DMS53 treated with DMSO at 0.1 percent for 48 hours (cell line): ENCODE measurements at regions not wholly inside any gene's neighbourhood (a gene's known extent, or its start where the extent isn't known, plus 50 kb on each side); places are given as distances from the start of the nearest gene placed in this dataset.
A peak's percentile ranks its signal among the peaks of the same experiment; 100 is the strongest.

Experiments used
- DNase-seq: peaks from one replicate; lab custom pipeline; 2025; ENCODE audit not compliant: unreplicated experiment; lab: John Stamatoyannopoulos, UW

DNA sequence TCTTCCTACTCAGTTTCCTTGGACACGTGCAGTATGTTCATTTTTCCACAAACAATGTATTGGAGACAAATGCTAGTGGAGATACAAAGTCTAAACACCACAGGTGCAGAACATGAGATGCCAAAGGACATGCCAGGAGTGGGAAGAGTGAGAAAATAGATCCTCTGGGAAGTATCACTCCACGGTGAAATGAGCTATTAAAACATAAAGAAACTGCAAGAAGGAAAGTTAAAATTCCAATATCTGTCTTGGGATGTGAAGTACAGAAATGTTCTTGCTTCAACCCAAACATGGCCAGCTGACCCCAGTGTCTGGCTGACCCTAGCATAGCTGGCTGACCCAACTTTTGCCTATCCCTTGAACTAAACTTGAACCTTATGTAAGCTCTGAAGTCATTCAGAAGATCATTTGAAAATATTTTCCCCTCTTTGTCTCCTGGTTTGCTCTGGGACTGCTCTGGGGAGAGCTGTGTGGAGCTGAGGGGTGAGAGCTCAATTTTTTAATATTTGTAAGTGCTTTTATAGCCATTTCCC, 59.5 kb downstream of the FZD1 start:
- no peak for DNase-seq

- DNase-seq: no peak
Measured at GRCh38 chr7:91324663-91325062, 60.4 kb downstream of the FZD1 start.

DNA sequence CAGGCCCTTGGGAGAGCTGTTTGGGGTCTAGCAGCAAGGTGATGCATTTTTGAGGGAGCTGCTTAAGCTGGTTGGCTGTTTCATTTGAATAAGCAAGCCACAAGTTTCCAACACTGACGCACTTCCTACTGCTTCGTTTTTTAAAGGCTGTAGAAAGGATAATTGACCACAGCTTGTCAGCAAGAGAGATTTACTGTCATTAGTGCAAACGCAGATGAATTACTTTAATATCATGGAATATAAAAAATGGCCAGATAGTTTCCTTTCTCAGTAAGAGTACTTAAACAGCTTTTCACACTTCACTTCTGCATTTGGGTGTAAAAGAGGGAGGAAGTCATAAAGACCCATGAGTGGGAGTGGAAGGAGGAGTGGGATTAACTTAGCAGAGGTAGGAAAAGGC, 61.5 kb downstream of the FZD1 start:
- no peak for DNase-seq

GRCh38 chr7:91326516-91327199, 62.4 kb downstream of the FZD1 start:
- DNase-seq: no peak

DNA sequence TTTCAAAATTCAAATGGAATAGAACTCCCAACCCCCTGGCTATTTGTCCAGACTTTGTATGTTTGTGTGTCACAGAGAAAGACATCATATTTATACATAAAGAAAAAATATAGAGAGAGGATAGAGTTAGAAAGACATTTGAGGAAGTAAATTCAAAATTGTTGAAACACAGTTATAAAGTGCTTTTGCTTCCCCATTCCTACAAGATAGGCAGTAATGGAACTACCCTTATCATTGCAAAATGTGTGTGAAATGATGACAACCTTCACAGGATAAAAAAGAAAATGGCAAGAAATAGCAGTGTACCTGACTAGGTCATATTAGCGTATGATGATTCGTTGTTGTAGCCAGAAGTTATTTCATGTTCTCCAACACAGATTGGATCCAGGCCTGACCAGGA, 63.1 kb downstream of the FZD1 start:
- DNase-seq: no peak

- no peak for DNase-seq
Measured at GRCh38 chr7:91329571-91329970, 65.3 kb downstream of the FZD1 start.

- no peak for DNase-seq
Measured at GRCh38 chr7:91330191-91330808, 66.1 kb downstream of the FZD1 start.

- no peak for DNase-seq
Measured at GRCh38 chr7:91330866-91331265, 66.6 kb downstream of the FZD1 start.

GRCh38 chr7:91336106-91336505, 71.9 kb downstream of the FZD1 start:
- no peak for DNase-seq

GRCh38 chr7:91338226-91339020, 74.2 kb downstream of the FZD1 start:
- no peak for DNase-seq

DNA sequence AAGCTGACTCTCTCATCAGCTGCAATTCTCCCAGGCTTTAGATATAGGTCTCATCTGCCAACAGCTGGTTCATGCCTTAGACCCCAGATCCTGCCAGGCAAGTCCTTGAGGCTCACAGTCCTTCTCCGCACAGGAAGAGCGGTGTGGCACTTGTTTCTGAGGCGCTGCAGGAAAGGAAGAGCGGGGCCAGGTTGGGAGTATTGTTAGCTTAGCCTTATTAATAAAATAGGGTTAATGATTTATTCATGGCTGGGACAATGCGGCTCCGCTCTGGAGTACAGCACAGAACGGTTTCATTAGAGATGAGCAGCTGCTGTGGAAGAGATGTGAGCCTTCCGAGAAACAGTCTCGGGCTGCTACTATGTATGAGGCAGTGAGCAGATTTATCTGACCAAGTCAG, 78.1 kb downstream of the FZD1 start:
- DNase-seq: no peak

DNA sequence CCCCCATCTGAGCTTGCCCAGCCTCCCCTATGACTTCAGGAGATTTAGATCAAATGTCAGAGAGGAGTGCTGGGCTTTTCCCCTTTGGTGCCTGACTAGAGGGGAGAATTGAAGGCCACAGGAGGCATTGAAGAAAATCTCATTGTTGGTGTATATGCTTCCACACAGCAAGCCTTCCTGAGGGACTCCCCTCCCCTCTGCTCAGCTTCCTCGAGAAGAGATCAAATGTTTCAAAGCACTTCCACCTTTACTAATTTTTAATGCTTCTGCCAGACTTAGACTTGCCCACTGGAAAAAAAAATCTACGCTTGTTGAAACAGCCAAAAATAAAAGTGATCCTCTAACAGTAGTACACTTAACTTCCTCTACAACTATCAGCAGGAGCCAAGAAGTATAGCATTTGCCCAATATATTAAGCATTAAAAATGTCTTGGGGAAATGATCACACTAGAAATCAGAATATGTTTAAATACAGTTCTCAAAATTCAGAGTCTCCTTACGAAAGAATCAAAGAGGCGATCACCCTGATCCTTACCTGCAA, 79.3 kb downstream of the FZD1 start:
- DNase-seq: no peak

DNA sequence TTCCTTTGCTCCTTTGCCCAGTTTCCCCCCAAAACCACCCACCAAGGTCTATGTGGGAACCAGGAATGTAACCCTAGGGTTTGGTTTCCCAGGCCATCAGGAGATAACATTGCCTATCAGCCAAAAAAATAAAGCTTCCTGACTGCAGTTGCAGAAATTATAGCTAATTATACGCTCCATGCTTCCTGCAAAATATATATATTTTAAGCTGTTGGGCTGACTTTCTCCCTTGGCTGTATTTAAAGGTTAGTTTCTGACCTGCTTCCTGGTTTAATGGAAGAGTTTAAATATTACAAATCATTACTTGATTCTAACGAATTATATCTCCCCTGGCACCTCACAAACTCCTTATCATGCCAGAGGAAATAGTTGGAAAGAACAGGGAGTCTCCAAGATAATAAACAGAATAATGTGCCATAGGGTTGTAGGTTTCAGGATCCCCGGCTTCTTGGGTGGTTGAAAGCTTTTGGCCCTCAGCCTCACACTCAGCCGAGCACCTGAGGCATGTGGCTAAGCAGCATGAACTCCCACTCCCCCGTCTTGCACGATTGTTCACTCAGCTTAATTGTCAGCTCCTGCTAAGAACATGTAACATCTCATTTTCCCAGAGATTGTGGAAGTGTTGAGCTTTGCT, 79.9 kb downstream of the FZD1 start:
- DNase-seq: no peak

- DNase-seq: peak; percentile 63
Measured at GRCh38 chr7:91344911-91345310, 80.7 kb downstream of the FZD1 start.

DNA sequence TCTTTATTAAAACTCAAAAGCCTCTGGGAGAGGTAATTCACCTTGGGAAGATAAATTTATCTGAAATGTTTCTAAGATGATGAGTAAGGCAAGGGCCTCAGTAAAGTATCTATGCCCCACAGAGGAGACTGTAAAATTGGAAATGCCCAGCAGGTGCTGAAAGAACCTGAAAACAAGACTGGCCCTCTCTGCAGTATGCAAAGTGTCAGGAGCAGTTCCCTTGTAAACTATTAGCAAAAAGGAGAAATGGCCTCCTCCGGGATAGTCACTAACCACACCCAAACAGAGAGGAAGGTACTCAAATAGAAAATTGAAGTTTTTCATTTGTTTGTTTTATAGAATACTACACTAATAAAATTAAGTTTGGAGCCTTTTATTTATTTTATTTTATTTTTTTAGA, 81.2 kb downstream of the FZD1 start:
- no peak for DNase-seq

- no peak for DNase-seq
Measured at GRCh38 chr7:91346426-91346825, 82.2 kb downstream of the FZD1 start.

DNA sequence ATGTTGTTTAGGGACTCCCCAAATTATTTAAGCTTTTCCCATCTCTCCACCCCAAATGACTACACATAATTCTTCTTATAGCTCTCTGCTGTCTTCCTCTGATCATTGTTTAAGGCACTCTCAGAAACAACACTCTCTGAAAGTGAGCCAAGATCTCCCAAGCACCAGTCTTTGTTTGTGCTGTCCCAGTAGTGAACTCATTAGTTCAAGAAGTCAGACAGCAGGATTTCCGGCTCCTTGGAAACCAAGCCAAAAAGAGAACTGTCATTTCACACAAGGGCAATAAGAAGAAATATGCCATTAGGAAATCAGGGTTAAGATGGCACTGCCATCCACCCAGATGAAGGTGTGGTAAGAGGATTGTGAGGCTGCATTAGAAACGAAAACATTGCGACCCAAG, 83.1 kb downstream of the FZD1 start:
- no peak for DNase-seq

GRCh38 chr7:91348711-91349110, 84.5 kb downstream of the FZD1 start:
- DNase-seq: no peak

DNA sequence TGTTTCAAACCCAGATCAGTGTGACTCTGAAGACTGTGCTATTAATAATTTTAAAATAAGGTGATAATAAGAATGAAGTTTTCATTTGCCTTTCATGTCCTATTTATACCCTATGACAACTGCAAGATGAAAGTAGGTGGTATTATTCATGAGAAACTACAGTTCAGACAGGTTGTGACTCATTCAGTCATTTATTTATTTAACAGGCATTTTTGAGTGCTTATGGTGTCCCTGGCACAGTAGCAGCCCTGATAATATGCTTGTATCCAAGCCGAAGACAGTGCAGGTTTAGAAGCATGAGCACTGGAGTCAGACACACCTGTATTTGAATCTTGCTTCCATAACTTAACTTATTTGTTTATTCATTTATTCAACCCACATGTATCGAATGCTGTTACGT, 87.1 kb downstream of the FZD1 start:
- DNase-seq: peak; percentile 56

DNA sequence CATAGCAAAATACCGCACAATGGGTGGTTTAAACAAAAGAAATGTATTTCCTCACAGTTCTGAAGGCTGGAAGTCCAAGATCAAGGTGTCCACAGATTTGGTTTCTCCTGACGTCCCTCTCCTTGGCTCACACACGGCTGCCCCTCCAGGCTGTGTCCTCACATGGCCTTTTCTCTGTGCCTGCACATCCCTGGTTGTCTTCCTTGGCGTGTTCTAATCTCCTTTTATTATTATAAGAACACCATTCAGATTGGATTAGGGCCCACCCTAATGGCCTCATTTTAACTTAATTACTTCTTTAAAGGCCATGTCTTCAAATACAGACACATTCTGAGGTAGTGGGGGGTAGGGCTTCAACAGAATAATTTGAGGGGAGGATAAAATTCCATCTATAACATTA, 87.9 kb downstream of the FZD1 start:
- no peak for DNase-seq

DNA sequence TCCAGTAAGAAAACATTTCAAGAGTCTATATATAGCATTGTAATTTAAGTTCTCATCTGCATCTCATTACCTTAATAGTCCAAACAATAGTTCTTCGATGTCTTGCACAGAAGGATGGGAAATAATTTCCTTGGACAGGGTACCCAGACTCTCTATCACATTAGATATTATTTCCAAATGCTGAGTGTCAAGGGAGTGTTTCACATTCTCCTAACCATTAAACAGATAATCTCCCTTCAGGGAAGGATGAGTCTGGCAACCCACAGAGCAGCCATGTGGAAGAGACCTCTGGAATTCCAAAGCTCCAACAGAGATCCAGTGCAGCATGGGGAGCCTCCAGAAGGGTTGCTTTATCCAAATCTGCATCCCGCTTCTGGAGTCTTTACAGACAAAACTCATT, 89.6 kb downstream of the FZD1 start:
- DNase-seq: no peak
